HG02588 (cell line): ENCODE measurements at regions not wholly inside any gene's neighbourhood (a gene's known extent, or its start where the extent isn't known, plus 50 kb on each side); places are given as distances from the start of the nearest gene placed in this dataset.

Source experiments
- ATAC-seq: cut with Tn5 transposase; IDR thresholded peaks from one replicate; pipeline ENCODE4 v1.9.1; 2021; ENCODE audit warnings: mild to moderate bottlenecking, moderate library complexity; ENCODE audit not compliant: unreplicated experiment

DNA sequence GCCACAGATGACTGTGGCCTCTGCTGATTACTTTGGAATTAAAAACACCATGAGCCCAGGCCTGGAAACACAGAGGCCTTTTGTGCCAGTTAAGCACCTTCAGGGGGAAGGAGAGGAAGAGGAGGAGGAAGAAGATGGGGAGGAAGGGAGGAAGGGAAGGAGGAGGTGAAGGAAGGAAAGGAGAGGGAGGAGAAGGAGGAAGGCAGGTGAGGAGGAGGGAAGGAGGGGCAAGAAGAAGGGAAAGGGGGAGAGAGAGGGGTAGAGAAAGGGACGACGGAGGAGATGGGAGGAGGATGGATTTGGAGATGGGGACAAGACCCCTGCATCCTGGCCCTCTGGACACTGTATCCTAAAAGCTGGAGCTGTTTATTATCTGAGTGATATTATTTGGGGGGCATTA lies 231.0 kb downstream of the UQCRFS1 start:
- ATAC-seq: no peak

DNA sequence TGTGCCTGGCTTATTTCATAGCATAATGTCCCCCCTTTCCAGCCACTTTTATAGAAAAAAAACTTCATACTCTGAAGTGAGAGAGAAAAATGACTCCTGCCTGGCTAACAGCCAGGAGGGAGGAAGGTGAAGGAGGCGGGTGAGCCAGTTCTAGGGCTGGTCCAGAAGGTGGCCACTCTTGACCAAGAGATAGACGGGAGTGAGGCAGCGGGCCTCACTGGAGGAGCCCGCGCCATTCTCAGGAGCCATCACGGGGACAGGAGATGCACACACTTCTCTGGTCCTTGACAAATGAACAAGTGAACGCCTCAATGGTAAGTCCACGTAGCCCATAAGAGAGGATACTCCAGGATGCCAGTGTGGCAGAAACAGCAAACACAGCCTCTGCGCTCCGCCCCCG lies 231.4 kb downstream of the UQCRFS1 start:
- no peak for ATAC-seq

GRCh38 chr19:28980236-28980868 lies 232.6 kb downstream of the UQCRFS1 start:
- no peak for ATAC-seq

- ATAC-seq: no peak
Observed at GRCh38 chr19:28977826-28978225, 235.1 kb downstream of the UQCRFS1 start.

- ATAC-seq: no peak
Observed at GRCh38 chr19:28972058-28972852, 240.7 kb downstream of the UQCRFS1 start.

DNA sequence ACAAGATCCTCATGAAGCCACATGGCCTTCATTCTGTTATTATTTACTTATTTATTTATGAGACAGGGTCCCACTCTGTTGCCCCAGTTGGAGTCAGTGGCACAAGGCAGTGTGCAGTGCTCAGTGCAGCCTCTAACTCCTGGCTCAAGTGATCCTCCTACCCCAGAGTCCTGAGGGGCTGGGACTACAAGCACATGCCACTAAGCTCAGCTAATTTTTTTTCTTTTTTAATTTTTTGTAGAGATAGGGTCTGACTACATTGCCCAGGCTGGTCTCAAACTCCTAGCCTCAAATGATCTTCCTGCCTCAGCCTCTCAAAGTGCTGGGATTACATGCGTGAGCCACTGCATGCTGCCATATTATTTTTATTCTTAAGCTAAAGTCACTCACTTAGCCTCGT lies 241.4 kb downstream of the UQCRFS1 start:
- ATAC-seq: no peak

GRCh38 chr19:28971049-28971448 lies 241.9 kb downstream of the UQCRFS1 start:
- no peak for ATAC-seq

- ATAC-seq: no peak
Observed at GRCh38 chr19:28968721-28969120, 244.2 kb downstream of the UQCRFS1 start.

GRCh38 chr19:28966737-28967399 lies 246.1 kb downstream of the UQCRFS1 start:
- no peak for ATAC-seq

DNA sequence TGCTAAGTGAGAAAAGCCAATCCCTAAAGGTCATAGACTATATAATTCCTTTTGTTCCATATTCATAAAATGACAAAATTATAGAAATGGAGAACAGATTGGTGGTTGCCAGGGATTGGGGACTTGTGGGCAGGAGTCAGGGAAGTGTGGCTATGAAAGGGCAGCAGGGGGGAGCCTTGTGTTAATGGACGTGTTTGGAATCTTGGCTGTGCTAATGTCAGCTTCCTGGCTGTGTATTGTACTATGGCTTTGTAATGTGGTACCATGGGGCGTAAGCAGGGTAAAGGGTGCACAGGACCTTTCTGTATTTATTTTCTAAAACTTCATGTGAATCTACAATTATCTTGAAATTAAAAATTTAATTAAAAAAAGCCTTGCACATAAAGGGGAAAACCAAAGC lies 248.5 kb downstream of the UQCRFS1 start:
- ATAC-seq: no peak

GRCh38 chr19:28963486-28964250 lies 249.3 kb downstream of the UQCRFS1 start:
- no peak for ATAC-seq

DNA sequence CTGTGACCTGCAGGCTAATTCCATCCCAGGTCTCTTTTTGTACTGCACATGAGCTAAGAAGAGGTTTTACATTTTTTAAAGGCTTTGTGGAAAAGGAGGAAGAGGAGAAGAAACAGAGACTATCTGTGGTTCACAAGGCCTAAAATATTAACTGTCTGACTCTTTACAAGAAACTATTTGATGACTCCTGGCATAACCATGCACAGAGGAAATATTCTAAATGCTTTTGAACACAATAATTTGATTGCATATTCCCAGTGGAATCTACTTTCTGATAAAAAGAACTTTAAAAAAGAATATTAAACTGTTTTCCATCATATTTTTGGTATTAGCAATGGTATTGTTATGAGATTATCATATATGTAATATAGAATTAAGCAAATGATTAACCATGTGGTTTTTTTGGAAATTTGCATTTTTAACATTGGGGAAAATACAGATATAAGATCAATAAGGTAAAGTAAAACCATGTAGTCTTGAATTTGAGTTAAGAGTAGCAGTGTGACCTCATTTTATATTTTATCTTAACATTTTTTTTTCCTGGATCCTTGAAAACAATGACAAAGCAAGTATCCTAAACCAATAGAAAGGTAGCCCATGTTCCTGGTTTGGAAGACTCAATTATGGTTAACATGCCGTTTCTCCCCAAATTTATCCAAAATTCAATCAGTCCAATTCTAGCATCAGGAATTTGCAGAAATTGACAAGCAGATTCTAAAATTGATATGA lies 251.0 kb downstream of the UQCRFS1 start:
- no peak for ATAC-seq

DNA sequence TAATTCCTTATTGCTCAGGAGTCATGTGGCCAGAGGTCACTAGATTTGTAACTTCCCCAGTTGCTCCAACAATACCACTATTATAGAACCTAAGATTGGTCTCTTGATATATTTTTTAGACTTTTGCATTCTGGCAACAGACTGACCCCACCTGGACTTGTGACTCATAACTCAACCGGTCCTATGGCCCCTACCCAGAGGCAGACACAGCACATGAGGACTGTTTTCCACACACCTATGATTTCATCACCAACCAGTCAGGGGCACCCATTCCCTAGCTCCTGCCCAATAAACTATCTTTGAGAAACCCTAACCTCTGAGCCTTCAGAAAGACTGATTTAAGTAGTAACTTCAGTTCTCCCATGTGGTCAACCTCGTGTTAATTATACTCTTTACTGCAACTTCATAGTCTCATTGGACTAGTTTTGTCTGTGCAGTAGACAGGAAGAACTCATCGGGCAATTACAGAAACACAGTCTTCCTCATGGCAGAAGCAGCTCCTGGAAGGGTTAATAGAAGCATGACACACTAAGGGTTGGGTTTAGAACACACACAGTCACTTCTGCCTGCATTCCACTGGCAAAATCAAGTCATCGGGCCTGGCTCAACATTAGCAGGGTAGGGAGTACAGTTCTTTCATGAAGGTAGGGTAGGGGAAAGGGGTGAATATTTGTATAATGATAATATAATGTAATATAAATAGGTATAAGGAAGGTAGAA lies 251.8 kb downstream of the UQCRFS1 start:
- no peak for ATAC-seq

GRCh38 chr19:28960586-28960985 lies 252.4 kb downstream of the UQCRFS1 start:
- ATAC-seq: no peak

- ATAC-seq: no peak
Observed at GRCh38 chr19:28956961-28957360, 256.0 kb downstream of the UQCRFS1 start.

- ATAC-seq: no peak
Observed at GRCh38 chr19:28956421-28956820, 256.5 kb downstream of the UQCRFS1 start.

DNA sequence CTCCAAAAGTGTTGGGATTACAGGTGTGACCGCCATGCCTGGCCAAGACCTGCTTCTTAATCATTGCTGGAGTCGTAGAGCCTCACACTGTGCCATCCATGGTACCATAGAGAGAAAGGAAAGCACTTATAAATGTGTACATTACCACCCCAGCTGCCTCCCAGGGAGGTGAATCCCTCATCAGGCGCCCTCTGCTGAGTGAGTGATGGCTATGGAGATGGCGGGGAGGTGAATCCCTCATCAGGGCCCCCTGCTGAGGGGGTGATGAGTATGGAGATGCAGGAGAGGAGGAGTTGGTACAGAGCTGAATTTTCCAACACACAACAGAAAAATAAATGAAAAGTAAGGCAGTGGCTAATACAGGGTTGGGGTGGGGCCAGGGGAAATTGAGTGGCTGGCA lies 263.4 kb downstream of the UQCRFS1 start:
- no peak for ATAC-seq

DNA sequence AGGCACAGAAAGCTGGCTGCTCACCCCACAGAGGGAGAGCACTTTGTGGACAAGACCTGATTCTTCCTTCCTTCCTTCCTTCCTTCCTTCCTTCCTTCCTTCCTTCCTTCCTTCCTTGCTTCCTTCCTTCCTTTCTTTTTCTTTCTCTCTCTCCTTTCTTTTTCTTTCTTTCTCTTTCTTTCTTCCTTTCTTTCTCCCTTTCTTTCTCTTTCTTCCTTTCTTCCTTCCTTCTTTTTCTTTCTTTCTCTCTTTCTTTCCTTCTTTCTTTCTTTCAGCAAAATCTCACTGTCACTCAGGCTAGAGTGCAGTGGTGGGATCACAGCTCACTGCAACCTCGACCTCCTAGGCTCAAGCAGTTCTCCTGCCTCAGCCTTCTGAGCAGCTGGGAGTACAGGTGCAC lies 263.9 kb downstream of the UQCRFS1 start:
- ATAC-seq: no peak

DNA sequence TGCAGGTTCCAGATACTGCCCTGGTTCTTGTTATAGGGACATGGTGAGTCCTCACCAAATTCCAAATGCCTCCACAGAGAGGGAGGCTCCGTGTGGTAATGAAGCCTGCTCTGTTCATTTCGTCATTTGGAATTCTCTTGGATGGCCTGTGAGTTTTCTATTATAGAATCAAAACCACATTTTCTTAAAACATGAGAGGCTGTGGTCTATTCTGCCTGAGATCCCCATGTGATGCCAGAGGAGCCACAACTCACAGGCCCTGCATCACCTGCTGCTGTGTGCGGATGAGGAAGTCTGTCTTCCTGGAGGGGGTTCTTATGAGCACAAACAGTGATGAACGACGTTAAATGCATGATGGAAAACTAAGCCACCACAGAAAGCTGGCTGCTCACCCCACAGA lies 264.4 kb downstream of the UQCRFS1 start:
- no peak for ATAC-seq

- no peak for ATAC-seq
Observed at GRCh38 chr19:28948026-28948425, 264.9 kb downstream of the UQCRFS1 start.
